ENCODE measurements at regions not wholly inside any gene's neighbourhood (a gene's known extent, or its start where the extent isn't known, plus 50 kb on each side); places are given as distances from the start of the nearest gene placed in this dataset.

- no peak for DNase-seq (ENCODE audit: low read depth)
These were observed 331.3 kb upstream of the SNX7 start for GRCh38 chr1:98330224-98330623.

- DNase-seq (ENCODE audit: low read depth) = no peak
These were observed 332.7 kb upstream of the SNX7 start for GRCh38 chr1:98328855-98329254.

- no peak for DNase-seq (ENCODE audit: low read depth)
These were observed 334.2 kb upstream of the SNX7 start for GRCh38 chr1:98327220-98327861.

GRCh38 chr1:98325646-98326440 is 335.7 kb upstream of the SNX7 start:
- no peak for DNase-seq (ENCODE audit: low read depth)

GRCh38 chr1:98323906-98324358 is 337.6 kb upstream of the SNX7 start:
- DNase-seq (ENCODE audit: low read depth) = no peak

GRCh38 chr1:98323388-98323787 is 338.1 kb upstream of the SNX7 start:
- no peak for DNase-seq (ENCODE audit: low read depth)

GRCh38 chr1:98322966-98323365 is 338.6 kb upstream of the SNX7 start:
- DNase-seq (ENCODE audit: low read depth) = no peak

- DNase-seq (ENCODE audit: low read depth) = no peak
These were observed 339.4 kb upstream of the SNX7 start for GRCh38 chr1:98322086-98322485.

GRCh38 chr1:98321191-98321590 is 340.3 kb upstream of the SNX7 start:
- DNase-seq (ENCODE audit: low read depth) = no peak

GRCh38 chr1:98316286-98316905 is 345.1 kb upstream of the SNX7 start:
- DNase-seq (ENCODE audit: low read depth) = no peak

- no peak for DNase-seq (ENCODE audit: low read depth)
These were observed 346.2 kb upstream of the SNX7 start for GRCh38 chr1:98315309-98315708.

- no peak for DNase-seq (ENCODE audit: low read depth)
These were observed 346.9 kb upstream of the SNX7 start for GRCh38 chr1:98314601-98315000.

GRCh38 chr1:98306517-98307089 is 354.9 kb upstream of the SNX7 start:
- no peak for DNase-seq (ENCODE audit: low read depth)

GRCh38 chr1:98305362-98305761 is 356.2 kb upstream of the SNX7 start:
- DNase-seq (ENCODE audit: low read depth) = no peak

GRCh38 chr1:98304888-98305287 is 356.6 kb upstream of the SNX7 start:
- DNase-seq (ENCODE audit: low read depth) = no peak

GRCh38 chr1:98299861-98300260 is 361.7 kb upstream of the SNX7 start:
- no peak for DNase-seq (ENCODE audit: low read depth)

- DNase-seq (ENCODE audit: low read depth) = no peak
These were observed 362.2 kb upstream of the SNX7 start for GRCh38 chr1:98299313-98299712.

- DNase-seq (ENCODE audit: low read depth) = no peak
These were observed 363.2 kb upstream of the SNX7 start for GRCh38 chr1:98298319-98298718.

- DNase-seq (ENCODE audit: low read depth) = no peak
These were observed 364.8 kb upstream of the SNX7 start for GRCh38 chr1:98296681-98297080.

- no peak for DNase-seq (ENCODE audit: low read depth)
These were observed 367.4 kb upstream of the SNX7 start for GRCh38 chr1:98294127-98294526.

- DNase-seq (ENCODE audit: low read depth) = no peak
These were observed 368.5 kb upstream of the SNX7 start for GRCh38 chr1:98292994-98293393.

GRCh38 chr1:98289311-98289710 is 368.5 kb upstream of the DPYD start:
- no peak for DNase-seq (ENCODE audit: low read depth)

GRCh38 chr1:98288494-98288893 is 367.7 kb upstream of the DPYD start:
- DNase-seq (ENCODE audit: low read depth) = no peak
